Activated T-cell treated with anti-CD3 and anti-CD28 coated beads, Interleukin-2, amount 50 U/mL, for 4 hours (primary cell): ENCODE measurements at regions not wholly inside any gene's neighbourhood (a gene's known extent, or its start where the extent isn't known, plus 50 kb on each side); places are given as distances from the start of the nearest gene placed in this dataset.

Experiments
- ATAC-seq, 2 donors: fragments of 200-7000 bp; cut with Tn5 transposase; one replicate each; pipeline ENCODE4 v1.10.0; 2021
- DNase-seq: peaks from one replicate; pipeline ENCODE4 v3.0.0-alpha.2; 2020
- H3K27me3 Mint-ChIP-seq: one replicate; pipeline ENCODE4 v1.8.0; 2021; ENCODE audit warnings: low read depth, mixed read lengths
- H3K36me3 Mint-ChIP-seq: one replicate; pipeline ENCODE4 v1.8.0; 2022; ENCODE audit warnings: mixed read lengths; ENCODE audit not compliant: insufficient read depth
- H3K4me1 Mint-ChIP-seq: one replicate; pipeline ENCODE4 v1.8.0; 2021; ENCODE audit warnings: low read depth, mixed read lengths
- H3K4me3 Mint-ChIP-seq: one replicate; pipeline ENCODE4 v1.8.0; 2021; ENCODE audit warnings: mild to moderate bottlenecking, moderate library complexity, mixed read lengths
- H3K9me3 Mint-ChIP-seq: one replicate; pipeline ENCODE4 v1.8.0; 2021; ENCODE audit warnings: mixed read lengths

DNA sequence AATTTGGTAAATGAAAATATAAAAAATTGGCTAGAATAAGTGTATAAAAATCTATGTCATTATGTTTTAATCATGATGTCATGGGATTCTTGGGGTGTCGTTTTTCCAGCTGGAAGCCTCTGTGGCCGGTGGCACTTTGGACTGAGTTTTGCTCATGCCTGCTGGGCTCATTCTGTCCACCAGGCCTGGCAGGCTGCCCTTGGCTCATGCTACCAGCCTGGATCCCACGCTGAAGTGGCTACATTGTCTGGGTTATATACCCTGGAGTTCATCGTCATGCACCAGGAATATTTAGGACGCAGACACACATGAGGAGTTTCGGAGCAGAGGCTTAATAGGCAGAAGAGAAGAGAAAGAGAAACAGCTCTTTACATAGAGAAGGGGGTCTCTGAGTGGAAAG lies 1913.7 kb upstream of the WWC1 start:
- Mint-ChIP-seq H3K4me1 (no peaks in the 10 kb centered on the region), H3K4me3 (no peak overlapping the region)
- no peak for ATAC-seq

DNA sequence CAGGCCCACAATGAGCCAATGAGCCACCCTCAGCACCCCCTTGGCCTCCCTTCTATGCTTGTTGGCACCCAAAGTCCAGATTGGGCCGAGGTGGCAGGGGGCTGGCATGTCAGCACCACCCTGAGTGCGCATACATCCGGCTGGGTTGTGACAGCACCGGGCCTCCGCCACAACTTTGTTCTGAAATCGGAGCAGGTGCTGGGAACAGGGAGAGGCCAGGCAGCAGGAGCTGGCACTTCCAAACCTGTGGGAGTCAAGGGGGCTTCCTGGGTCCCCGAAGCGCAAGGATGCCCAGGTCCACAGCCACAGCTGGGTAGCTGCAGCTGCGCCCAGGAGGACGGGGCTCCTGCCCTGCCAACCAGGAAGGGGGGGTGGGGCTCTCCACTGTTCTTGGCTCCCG lies 1911.9 kb upstream of the WWC1 start:
- Mint-ChIP-seq H3K4me1 (no peaks in the 10 kb centered on the region), H3K36me3 (no peaks in the 10 kb centered on the region), H3K9me3 (peaks cover 10% of the 10 kb centered on the region), H3K27me3 (no peaks in the 10 kb centered on the region), H3K4me3 (no peak overlapping the region)
- ATAC-seq (no peak), DNase-seq (no peak)

More for the DNA sequence above, 1913.7 kb upstream of the WWC1 start:
- no peaks in the 10 kb centered on the region for H3K27me3 Mint-ChIP-seq
- H3K36me3 Mint-ChIP-seq, result no peaks in the 10 kb centered on the region
- H3K9me3 Mint-ChIP-seq, result peaks cover 10% of the 10 kb centered on the region
- no peak for DNase-seq

DNA sequence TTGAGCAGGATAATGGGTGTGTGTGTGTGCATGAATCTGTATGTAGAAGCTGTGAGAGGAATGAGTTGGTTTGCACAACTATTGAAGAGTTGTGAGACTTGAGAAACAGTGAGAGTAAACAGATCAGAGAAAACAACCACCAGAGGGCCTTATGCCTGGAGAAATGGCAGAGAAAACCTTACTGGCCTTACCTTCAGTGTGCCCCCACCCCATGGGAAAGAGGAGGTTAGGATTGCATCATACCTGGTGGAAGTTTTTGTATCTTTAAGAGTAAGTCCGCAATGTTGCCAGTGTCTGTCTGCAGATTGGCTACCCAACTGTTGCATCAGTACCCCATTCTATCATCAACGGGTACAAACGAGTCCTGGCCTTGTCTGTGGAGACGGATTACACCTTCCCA lies 1909.4 kb upstream of the WWC1 start:
- no peaks in the 10 kb centered on the region for H3K36me3 Mint-ChIP-seq
- no peak overlapping the region for H3K4me3 Mint-ChIP-seq
- no peaks in the 10 kb centered on the region for H3K27me3 Mint-ChIP-seq
- no peaks in the 10 kb centered on the region for H3K4me1 Mint-ChIP-seq
- DNase-seq, result no peak
- H3K9me3 Mint-ChIP-seq, result peaks cover 10% of the 10 kb centered on the region
- no peak for ATAC-seq

DNA sequence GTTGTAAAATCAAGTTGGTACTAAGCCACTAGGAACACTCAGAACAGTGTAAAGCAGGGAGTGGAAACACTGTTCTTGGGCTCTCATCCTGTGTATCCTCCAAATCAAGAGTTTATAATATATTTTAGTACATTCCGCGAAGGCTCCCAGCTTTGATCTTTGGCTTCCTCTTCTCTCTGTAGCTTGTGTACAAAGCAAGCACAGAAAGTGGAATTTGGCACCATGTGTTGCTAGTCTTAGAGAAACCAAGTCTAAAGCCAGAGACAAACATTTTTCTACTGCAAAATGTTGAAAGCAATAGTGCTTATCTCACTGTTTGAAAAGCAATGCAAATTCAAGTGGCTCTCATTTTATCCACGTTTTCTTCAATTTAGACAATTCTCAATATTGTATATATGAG lies 1893.3 kb upstream of the WWC1 start:
- no peaks in the 10 kb centered on the region for H3K4me1 Mint-ChIP-seq
- no peaks in the 10 kb centered on the region for H3K36me3 Mint-ChIP-seq
- DNase-seq (no peak), ATAC-seq (no peak)
- no peak overlapping the region for H3K4me3 Mint-ChIP-seq
- no peaks in the 10 kb centered on the region for H3K27me3 Mint-ChIP-seq
- H3K9me3 Mint-ChIP-seq, result peaks cover 23% of the 10 kb centered on the region

DNA sequence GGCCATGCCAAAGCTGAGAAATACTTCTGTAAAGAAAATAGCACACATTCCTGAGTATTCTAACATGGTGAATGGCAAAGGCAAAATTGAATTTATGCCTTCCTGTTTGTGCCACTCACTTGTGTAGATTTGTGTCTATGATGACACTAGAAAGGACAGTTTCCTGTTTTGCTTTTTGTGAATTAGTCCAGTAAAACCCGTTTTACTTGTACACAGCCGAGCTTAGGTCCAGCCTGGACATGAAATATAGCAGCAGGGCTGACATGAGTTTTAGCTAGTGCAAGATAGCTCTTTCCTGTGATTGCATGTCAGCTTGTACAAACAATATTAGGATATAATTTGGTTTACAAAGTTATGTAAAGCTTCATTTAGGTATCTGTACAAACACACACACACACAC lies 1891.7 kb upstream of the WWC1 start:
- Mint-ChIP-seq H3K36me3 (no peaks in the 10 kb centered on the region), H3K9me3 (peaks cover 19% of the 10 kb centered on the region), H3K27me3 (no peaks in the 10 kb centered on the region), H3K4me1 (no peaks in the 10 kb centered on the region), H3K4me3 (no peak overlapping the region)
- no peak for DNase-seq
- ATAC-seq, result no peak

DNA sequence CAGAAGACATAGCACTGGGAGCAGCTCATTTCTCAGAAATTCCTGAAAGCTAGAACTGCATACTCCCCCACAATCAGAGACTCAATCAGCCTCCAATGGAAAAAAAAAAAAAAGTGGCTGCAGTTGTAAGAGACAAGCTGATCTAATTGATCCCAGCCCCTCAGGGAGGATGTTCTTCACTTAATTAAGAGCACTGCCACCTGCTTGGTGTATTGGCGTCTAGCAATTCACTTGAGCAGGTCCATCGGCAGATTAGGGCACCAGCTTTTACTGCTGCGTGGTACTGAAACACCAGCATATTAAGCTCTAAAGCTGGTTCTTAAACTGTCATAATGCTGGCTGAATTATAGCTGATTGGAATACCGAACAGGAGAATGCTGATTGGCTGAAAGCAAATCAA lies 1890.1 kb upstream of the WWC1 start:
- H3K4me1 Mint-ChIP-seq, result no peaks in the 10 kb centered on the region
- no peak overlapping the region for H3K4me3 Mint-ChIP-seq
- no peaks in the 10 kb centered on the region for H3K36me3 Mint-ChIP-seq
- DNase-seq (no peak), ATAC-seq (no peak)
- H3K27me3 Mint-ChIP-seq, result no peaks in the 10 kb centered on the region
- H3K9me3 Mint-ChIP-seq, result peaks cover 13% of the 10 kb centered on the region

DNA sequence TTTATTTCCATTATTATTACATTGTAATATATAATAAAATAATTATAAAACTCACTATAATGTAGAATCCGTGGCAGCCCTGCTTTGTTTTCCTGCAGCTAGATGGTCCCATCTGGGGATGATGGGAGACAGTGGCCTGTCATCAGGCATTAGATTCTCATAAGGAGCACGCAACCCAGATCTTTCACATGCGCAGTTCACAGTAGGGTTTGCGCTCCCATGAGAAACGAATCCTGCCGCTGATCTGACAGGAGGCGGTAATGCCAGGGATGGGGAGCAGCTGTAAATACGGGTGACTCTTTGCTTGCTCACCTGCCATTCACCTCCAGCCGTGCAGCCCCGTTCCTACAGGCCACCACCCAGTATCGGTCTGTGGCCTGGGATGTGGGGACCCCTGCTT lies 1879.3 kb upstream of the WWC1 start:
- no peaks in the 10 kb centered on the region for H3K27me3 Mint-ChIP-seq
- peaks cover 21% of the 10 kb centered on the region for H3K9me3 Mint-ChIP-seq
- ATAC-seq (no peak), DNase-seq (no peak)
- H3K4me1 Mint-ChIP-seq, result no peaks in the 10 kb centered on the region
- no peaks in the 10 kb centered on the region for H3K36me3 Mint-ChIP-seq
- H3K4me3 Mint-ChIP-seq, result no peak overlapping the region

DNA sequence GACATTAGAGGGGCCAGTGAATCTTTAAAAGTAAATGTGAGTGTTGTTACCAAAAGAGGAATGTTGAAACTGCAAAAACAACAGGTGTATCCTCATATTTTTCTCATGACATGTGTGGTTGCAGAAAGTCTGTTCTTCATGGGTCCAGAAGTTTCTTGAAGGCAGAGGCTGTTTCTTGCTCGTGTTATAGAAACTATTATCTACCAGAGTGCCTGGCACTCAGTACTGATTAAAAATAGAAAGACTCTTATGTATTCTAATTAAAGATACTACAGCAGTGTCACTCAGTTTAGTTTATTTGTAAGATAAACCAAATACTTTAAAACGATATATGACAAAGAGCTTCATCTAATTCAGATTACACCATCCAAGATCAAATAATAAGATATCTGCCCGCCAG lies 1864.2 kb upstream of the WWC1 start:
- H3K4me3 Mint-ChIP-seq, result no peak overlapping the region
- ATAC-seq, result no peak
- no peak for DNase-seq
- no peaks in the 10 kb centered on the region for H3K27me3 Mint-ChIP-seq
- H3K9me3 Mint-ChIP-seq, result peaks cover 28% of the 10 kb centered on the region
- H3K4me1 Mint-ChIP-seq, result no peaks in the 10 kb centered on the region
- no peaks in the 10 kb centered on the region for H3K36me3 Mint-ChIP-seq

DNA sequence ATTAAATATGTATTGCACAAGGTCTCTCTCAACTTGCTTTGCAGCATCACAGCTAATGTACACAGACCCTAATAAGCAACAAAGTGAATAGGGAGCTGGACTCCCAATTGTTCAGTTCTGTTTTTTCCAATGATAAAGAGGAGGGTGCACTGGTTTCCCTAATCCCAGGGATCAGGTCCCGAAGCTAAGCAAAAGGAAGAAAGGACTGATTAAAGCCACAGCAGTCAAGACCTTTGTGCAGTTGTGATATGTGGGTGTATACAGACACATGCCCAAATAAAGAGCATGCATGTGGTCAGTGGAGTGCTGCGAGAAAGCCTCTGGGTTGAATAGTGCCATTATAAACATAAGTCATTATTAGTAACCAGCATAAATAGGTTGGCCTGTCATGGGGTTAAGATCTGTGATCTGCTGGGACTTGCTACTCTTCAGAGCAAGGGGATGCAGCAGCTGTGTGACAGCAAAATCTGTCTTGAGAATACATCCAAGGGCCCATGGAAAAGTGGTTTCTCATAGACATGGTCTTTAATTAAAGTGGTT lies 1863.1 kb upstream of the WWC1 start:
- Mint-ChIP-seq H3K9me3 (peaks cover 30% of the 10 kb centered on the region), H3K36me3 (no peaks in the 10 kb centered on the region), H3K27me3 (no peaks in the 10 kb centered on the region), H3K4me3 (no peak overlapping the region), H3K4me1 (no peaks in the 10 kb centered on the region)
- ATAC-seq, result no peak
- no peak for DNase-seq

DNA sequence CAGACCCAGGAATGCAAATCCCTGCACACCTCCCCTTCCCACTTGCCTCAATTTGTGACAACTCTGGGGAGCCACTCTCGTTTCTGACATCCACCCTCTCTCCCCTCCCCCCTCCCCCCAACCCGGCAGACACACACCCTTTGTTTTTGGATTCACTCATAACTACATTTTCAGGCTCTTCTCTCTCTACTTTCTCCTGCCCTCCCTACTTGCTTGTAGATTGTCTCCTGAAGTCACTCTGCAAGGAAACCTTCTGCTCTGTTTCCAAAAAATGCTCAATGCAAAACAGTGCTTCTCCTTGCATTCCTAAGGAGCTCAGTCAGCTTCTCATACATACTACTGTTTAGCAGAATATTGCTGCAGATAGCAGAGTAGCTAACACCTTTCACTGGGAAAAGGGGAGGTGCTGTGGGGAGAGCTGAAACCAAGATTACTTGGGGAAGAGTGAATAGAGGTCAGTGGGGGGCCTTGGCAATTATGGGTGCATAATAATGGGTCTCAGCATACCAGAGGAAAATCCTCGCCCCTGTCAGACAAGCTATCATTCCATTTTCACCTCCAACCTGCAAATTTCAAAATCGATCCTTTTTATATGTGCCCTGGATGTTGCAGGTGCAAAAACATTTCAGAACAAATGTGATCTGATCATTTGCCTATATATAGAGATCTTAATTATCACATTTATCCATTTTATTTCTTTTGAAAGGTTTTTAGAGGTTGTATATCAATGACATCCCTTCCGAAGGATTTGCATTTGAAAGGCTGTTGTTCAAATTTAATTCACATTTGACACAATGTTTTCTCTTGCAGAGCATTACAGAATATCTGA lies 1860.7 kb upstream of the WWC1 start:
- H3K9me3 Mint-ChIP-seq, result peaks cover 32% of the 10 kb centered on the region
- no peaks in the 10 kb centered on the region for H3K36me3 Mint-ChIP-seq
- DNase-seq, result no peak
- H3K4me3 Mint-ChIP-seq, result no peak overlapping the region
- no peak for ATAC-seq
- H3K27me3 Mint-ChIP-seq, result no peaks in the 10 kb centered on the region
- no peaks in the 10 kb centered on the region for H3K4me1 Mint-ChIP-seq

DNA sequence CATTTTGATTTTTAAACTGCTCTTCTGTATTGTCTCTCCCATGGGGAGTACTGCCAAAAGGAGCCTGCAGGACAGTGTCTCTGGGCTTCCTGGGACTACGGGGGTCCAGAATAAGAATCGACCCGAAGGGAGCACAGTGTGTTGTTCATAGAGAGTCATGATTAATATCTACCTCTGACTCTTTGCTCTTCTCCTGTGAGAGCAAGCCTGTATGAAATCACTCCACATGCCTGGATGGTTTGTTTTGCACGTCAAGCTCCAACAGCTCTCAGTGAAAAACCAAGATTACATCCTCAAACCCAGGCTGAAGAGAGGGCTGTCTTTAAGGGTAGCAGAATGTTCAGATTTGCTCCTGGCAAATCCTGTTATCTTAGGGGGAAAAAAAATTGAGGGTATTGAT lies 1860.0 kb upstream of the WWC1 start:
- DNase-seq (no peak), ATAC-seq (no peak)
- Mint-ChIP-seq H3K36me3 (no peaks in the 10 kb centered on the region), H3K4me3 (no peak overlapping the region), H3K4me1 (no peaks in the 10 kb centered on the region), H3K9me3 (peaks cover 28% of the 10 kb centered on the region), H3K27me3 (no peaks in the 10 kb centered on the region)

DNA sequence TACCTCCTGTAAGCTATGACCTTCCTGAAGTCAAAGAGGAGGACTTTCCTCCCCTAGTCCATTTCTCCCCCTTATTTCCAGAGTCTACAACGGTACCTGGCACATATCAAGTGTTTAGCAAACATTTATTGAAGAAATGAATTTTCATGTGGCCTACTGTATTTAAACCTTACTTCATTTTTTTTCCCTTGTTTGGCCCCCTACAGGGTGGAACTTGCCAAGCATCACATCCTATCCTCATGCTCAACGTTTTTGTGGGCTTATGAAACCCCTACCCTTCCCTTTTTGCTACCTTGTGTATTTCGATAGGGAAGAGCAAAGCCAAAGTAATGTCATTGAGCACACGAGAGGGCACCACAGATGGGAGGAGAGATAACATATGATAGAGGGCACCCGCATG lies 1857.8 kb upstream of the WWC1 start:
- ATAC-seq, result no peak

DNA sequence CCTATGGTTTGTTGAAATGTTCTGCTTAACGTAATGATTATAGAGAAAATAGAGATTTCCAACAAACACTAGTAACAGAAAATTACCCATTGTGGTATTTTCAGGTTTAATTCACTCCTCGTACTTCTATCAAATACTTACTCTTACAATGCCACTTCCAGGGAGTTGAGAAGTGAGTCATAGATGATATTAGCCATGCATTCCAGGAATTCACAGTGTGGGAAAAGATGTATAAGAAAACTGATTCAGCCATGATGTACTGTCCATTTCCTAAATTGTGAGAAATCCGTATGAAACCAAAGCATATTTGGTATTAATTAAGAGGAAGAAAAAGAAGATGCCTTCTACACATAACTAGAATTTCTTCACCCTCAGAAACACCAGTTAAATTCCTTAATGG lies 1854.6 kb upstream of the WWC1 start:
- Mint-ChIP-seq H3K4me3 (no peak overlapping the region), H3K36me3 (no peaks in the 10 kb centered on the region), H3K9me3 (peaks cover 8% of the 10 kb centered on the region), H3K4me1 (no peaks in the 10 kb centered on the region), H3K27me3 (no peaks in the 10 kb centered on the region)
- ATAC-seq (no peak), DNase-seq (no peak)

More for the DNA sequence above, 1857.8 kb upstream of the WWC1 start:
- Mint-ChIP-seq H3K4me3 (no peak overlapping the region), H3K36me3 (no peaks in the 10 kb centered on the region), H3K9me3 (peaks cover 16% of the 10 kb centered on the region), H3K27me3 (no peaks in the 10 kb centered on the region), H3K4me1 (no peaks in the 10 kb centered on the region)
- DNase-seq, result no peak

DNA sequence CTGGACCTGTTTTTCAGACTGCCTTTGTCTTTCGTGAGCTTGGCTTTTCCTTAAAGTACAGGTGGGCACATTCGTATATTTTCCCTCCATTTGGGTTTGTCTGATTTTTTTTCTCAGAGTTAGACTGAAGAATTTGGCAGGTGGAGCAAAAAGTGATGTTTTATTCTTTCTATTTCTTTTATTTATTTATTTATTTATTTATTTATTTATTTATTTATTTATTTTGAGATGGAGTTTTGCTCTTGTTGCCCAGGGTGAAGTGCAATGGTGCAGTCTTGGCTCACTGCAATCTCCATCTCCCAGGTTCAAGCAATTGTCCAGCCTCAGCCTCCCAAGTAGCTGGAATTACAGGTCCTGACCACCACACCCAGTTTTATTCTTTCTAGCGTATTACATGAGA lies 1805.1 kb upstream of the WWC1 start:
- no peaks in the 10 kb centered on the region for H3K36me3 Mint-ChIP-seq
- H3K27me3 Mint-ChIP-seq, result no peaks in the 10 kb centered on the region
- H3K4me1 Mint-ChIP-seq, result no peaks in the 10 kb centered on the region
- ATAC-seq (no peak), DNase-seq (no peak)
- no peak overlapping the region for H3K4me3 Mint-ChIP-seq
- peaks cover 12% of the 10 kb centered on the region for H3K9me3 Mint-ChIP-seq

DNA sequence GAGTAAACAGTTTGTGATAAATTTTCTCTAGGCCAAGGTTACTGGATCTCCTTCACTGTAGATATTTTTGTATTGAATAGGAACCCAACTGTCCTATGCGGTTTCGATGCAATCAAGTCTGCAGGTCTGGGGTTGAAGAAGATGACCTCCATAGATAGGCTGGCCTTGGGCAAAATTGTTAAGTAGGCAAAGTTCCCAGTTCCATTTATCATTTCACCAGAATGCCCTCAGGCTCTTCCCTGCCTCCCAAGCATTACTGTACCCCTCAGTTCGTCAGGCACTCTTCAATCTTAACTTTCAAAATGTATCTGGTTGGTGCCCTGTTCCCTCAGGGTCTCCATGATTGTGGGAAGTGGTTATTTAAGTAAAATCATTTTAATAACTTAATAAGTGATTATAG lies 1802.9 kb upstream of the WWC1 start:
- Mint-ChIP-seq H3K9me3 (peaks cover 12% of the 10 kb centered on the region), H3K27me3 (no peaks in the 10 kb centered on the region), H3K36me3 (no peaks in the 10 kb centered on the region), H3K4me1 (no peaks in the 10 kb centered on the region), H3K4me3 (no peak overlapping the region)
- ATAC-seq, result no peak
- no peak for DNase-seq
